GM23248 (cell line): ENCODE measurements at regions not wholly inside any gene's neighbourhood (a gene's known extent, or its start where the extent isn't known, plus 50 kb on each side); places are given as distances from the start of the nearest gene placed in this dataset.

ENCODE experiments used
- DNase-seq: peaks from one replicate; pipeline ENCODE4 v3.0.0-alpha.2; 2015
- H2AFZ ChIP-seq: fragments of 200-600 bp; sonication (generic); 2 replicates; pipeline ENCODE4 v1.6.1; 2016; ENCODE audit warnings: antibody characterized with exemption
- H3F3A ChIP-seq: fragments of 200-600 bp; sonication (generic); 2 replicates; pipeline ENCODE4 v1.6.1; 2016; ENCODE audit warnings: mild to moderate bottlenecking, antibody characterized with exemption, mixed run types; ENCODE audit not compliant: insufficient read depth
- H3K27ac ChIP-seq: fragments of 200-600 bp; sonication (generic); 2 replicates; pipeline ENCODE4 v1.5.1; 2016; ENCODE audit warnings: mild to moderate bottlenecking
- H3K27me3 ChIP-seq: fragments of 200-600 bp; sonication (generic); replicated peaks from 2 replicates; pipeline ENCODE4 v1.6.1; 2016; ENCODE audit warnings: mild to moderate bottlenecking; ENCODE audit not compliant: insufficient read depth
- H3K36me3 ChIP-seq: fragments of 200-600 bp; sonication (generic); 2 replicates; pipeline ENCODE4 v1.6.1; 2016; ENCODE audit warnings: low read depth, mild to moderate bottlenecking
- H3K4me1 ChIP-seq: fragments of 200-600 bp; sonication (generic); 2 replicates; pipeline ENCODE4 v1.6.1; 2016; ENCODE audit warnings: mild to moderate bottlenecking; ENCODE audit not compliant: insufficient read depth
- H3K4me2 ChIP-seq: fragments of 200-600 bp; sonication (generic); one replicate; pipeline ENCODE4 v1.6.1; 2016; ENCODE audit warnings: mild to moderate bottlenecking; ENCODE audit not compliant: unreplicated experiment
- H3K4me3 ChIP-seq: fragments of 200-600 bp; sonication (generic); 2 replicates; pipeline ENCODE4 v1.5.1; 2016; ENCODE audit warnings: mild to moderate bottlenecking
- H3K79me2 ChIP-seq: fragments of 200-600 bp; sonication (generic); 2 replicates; pipeline ENCODE4 v1.6.1; 2016; ENCODE audit warnings: mild to moderate bottlenecking; ENCODE audit not compliant: insufficient read depth
- H3K9ac ChIP-seq: fragments of 200-600 bp; sonication (generic); 2 replicates; pipeline ENCODE4 v1.6.1; 2016; ENCODE audit warnings: mild to moderate bottlenecking
- H3K9me2 ChIP-seq: fragments of 200-600 bp; sonication (generic); 2 replicates; pipeline ENCODE4 v1.6.1; 2016; ENCODE audit warnings: mixed run types, mild to moderate bottlenecking, moderate library complexity; ENCODE audit not compliant: insufficient read depth
- H3K9me3 ChIP-seq: fragments of 200-600 bp; sonication (generic); one replicate; pipeline ENCODE4 v1.6.1; 2017; ENCODE audit warnings: low read depth
- H4K20me1 ChIP-seq: fragments of 200-600 bp; sonication (generic); 2 replicates; pipeline ENCODE4 v1.6.0; 2016; ENCODE audit not compliant: insufficient read depth
- EZH2 ChIP-seq: fragments of 200-600 bp; sonication (generic); IDR thresholded peaks from 2 replicates; pipeline ENCODE4 v1.6.1; 2018; ENCODE audit warnings: antibody characterized with exemption, mild to moderate bottlenecking; ENCODE audit not compliant: insufficient read depth, poor library complexity, severe bottlenecking
- EZH2phosphoT487 ChIP-seq: fragments of 200-600 bp; sonication (generic); IDR thresholded peaks from 2 replicates; pipeline ENCODE4 v1.6.1; 2018; ENCODE audit warnings: antibody characterized with exemption, moderate library complexity, mild to moderate bottlenecking, low read depth; ENCODE audit not compliant: insufficient read depth
- WGBS, 2 experiments: methylation state at CpG; one replicate each; pipeline ENCODE4 v1.1.6; 2015 to 2017; ENCODE audit warnings: low lambda C conversion rate in 2 of 2, low coverage in 1 of 2; ENCODE audit errors: missing lambda C conversion rate in 2 of 2; 5-methylcytosine and 5-hydroxymethylcytosine counted together
- in situ Hi-C: fragments of 300-500 bp; cut with MboI; formaldehyde crosslinking; loops from 2 replicates; pipeline ENCODE4 v1.15.0; 2020

DNA sequence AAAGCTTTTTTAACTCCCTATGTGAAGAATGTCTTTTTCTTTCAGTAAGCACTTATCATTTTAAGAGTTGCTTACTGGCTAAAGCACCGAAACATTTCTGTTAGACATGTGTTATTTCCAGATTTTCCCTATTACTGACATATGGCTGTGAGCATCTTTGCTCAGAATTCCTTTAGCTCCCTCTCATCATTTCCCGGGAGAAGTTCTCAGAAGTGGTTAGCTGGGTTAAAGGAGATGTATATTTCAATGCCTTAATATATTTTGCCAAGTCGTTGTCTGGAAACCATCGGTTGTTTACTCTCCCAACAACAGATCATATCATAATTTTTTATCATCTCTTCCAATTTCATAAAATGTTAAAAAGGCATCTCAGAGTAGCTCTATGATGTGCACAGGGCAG lies 396.5 kb downstream of the OCA2 start:
- no peak overlapping the region for H3K4me3 ChIP-seq
- TF ChIP-seq EZH2 = no peak
- TF ChIP-seq EZH2phosphoT487 = no peak
- H3K9ac ChIP-seq = no peak overlapping the region
- H3K4me1 ChIP-seq = no peaks in the 10 kb centered on the region
- no peaks in the 10 kb centered on the region for H3K9me2 ChIP-seq
- in situ Hi-C loops = no loop called here
- H3F3A ChIP-seq = no peaks in the 10 kb centered on the region
- H4K20me1 ChIP-seq = no peaks in the 10 kb centered on the region
- H3K27me3 ChIP-seq = no peaks in the 10 kb centered on the region
- no peak overlapping the region for H3K27ac ChIP-seq
- no peak overlapping the region for H2AFZ ChIP-seq
- H3K36me3 ChIP-seq = no peaks in the 10 kb centered on the region
- H3K79me2 ChIP-seq = no peaks in the 10 kb centered on the region
- 4% methylated on average over 4 of the region's 4 CpGs for WGBS, 2 experiments
- H3K9me3 ChIP-seq = no peaks in the 10 kb centered on the region
- no peak for DNase-seq
- no peak overlapping the region for H3K4me2 ChIP-seq

DNA sequence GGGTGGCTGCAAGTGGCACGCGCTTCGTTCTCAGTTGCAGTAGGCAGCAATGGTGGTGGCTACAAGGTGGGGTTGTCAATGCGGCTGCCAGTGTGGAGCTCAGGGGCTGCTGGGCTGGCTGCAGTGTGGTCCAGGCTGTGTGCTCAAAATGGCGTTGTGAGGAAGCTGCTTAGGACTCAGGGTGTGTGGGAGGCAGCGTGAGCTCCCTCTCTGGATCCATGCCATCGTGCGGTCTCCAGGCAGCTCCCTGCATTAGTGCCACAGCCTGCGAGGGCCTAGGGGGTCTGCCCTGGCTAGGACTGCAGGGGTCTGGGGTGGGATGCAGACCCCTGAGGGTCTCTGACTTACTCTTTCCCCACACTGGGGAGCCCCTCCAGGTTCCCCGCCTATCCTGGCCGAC lies 397.2 kb downstream of the OCA2 start:
- TF ChIP-seq EZH2 = no peak
- no peak for TF ChIP-seq EZH2phosphoT487
- Histone ChIP-seq H3K27me3 (no peaks in the 10 kb centered on the region), H3K4me3 (no peak overlapping the region), H2AFZ (no peak overlapping the region), H3K9me2 (no peaks in the 10 kb centered on the region), H3K9me3 (no peaks in the 10 kb centered on the region), H3K79me2 (no peaks in the 10 kb centered on the region), H3K4me2 (no peak overlapping the region), H4K20me1 (no peaks in the 10 kb centered on the region), H3K4me1 (no peaks in the 10 kb centered on the region), H3F3A (no peaks in the 10 kb centered on the region), H3K27ac (no peak overlapping the region), H3K9ac (no peak overlapping the region), H3K36me3 (no peaks in the 10 kb centered on the region)
- in situ Hi-C loops = no loop called here
- no peak for DNase-seq
- WGBS, 2 experiments = 24 to 26% methylated on average over 11 of the region's 11 CpGs

GRCh38 chr15:27701014-27701413 lies 398.1 kb downstream of the OCA2 start:
- Histone ChIP-seq H3K27ac (no peak overlapping the region), H3K79me2 (no peaks in the 10 kb centered on the region), H2AFZ (no peak overlapping the region), H3K4me3 (no peak overlapping the region), H3K9me2 (no peaks in the 10 kb centered on the region), H3K4me2 (no peak overlapping the region), H3K27me3 (no peaks in the 10 kb centered on the region), H4K20me1 (no peaks in the 10 kb centered on the region), H3K9me3 (no peaks in the 10 kb centered on the region), H3F3A (no peaks in the 10 kb centered on the region), H3K4me1 (no peaks in the 10 kb centered on the region), H3K36me3 (no peaks in the 10 kb centered on the region), H3K9ac (no peak overlapping the region)
- in situ Hi-C loops = no loop called here
- no peak for TF ChIP-seq EZH2phosphoT487
- DNase-seq = no peak
- 39 to 42% methylated on average over 3 of the region's 3 CpGs for WGBS, 2 experiments

- WGBS, 2 experiments = 57 to 59% methylated on average over 4 of the region's 4 CpGs
- no peaks in the 10 kb centered on the region for H3F3A ChIP-seq
- H3K9me2 ChIP-seq = no peaks in the 10 kb centered on the region
- H3K4me3 ChIP-seq = no peak overlapping the region
- no peak for TF ChIP-seq EZH2phosphoT487
- TF ChIP-seq EZH2 = no peak
- no peaks in the 10 kb centered on the region for H3K9me3 ChIP-seq
- H3K4me2 ChIP-seq = no peak overlapping the region
- no peak overlapping the region for H2AFZ ChIP-seq
- no peaks in the 10 kb centered on the region for H3K79me2 ChIP-seq
- no peaks in the 10 kb centered on the region for H3K27me3 ChIP-seq
- no peaks in the 10 kb centered on the region for H3K36me3 ChIP-seq
- H3K4me1 ChIP-seq = no peaks in the 10 kb centered on the region
- no peak overlapping the region for H3K9ac ChIP-seq
- in situ Hi-C loops = no loop called here
- no peak for DNase-seq
- no peaks in the 10 kb centered on the region for H4K20me1 ChIP-seq
- H3K27ac ChIP-seq = no peak overlapping the region
These were observed 399.4 kb downstream of the OCA2 start for GRCh38 chr15:27699699-27700098.

DNA sequence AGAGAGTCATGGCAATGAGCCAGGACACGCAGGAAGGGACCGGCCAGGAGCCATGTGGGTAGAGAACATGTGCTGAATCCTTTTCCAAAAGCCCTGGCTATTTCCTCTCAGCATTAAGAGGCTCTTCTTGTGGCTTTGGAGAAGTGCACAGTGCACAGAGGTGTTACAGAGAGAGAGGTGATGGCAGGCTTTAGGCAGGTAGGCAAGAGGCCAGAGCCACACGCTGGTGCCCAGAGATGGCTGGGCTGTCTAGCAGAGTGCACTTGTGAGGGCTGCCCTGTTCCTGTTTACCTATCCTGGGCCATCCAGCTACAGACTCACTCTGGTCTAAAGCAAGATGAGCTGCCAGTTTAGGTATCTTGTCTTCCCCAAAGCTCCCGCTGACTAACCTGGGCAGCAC lies 402.6 kb downstream of the OCA2 start:
- H3K9me2 ChIP-seq = no peaks in the 10 kb centered on the region
- no peak overlapping the region for H3K4me2 ChIP-seq
- H3K79me2 ChIP-seq = no peaks in the 10 kb centered on the region
- 25 to 32% methylated on average over 4 of the region's 4 CpGs for WGBS, 2 experiments
- H2AFZ ChIP-seq = no peak overlapping the region
- H3K27ac ChIP-seq = no peak overlapping the region
- DNase-seq = no peak
- TF ChIP-seq EZH2 (no peak), EZH2phosphoT487 (no peak)
- no peaks in the 10 kb centered on the region for H3K27me3 ChIP-seq
- in situ Hi-C loops = no loop called here
- H3K9me3 ChIP-seq = no peaks in the 10 kb centered on the region
- no peak overlapping the region for H3K4me3 ChIP-seq
- H3F3A ChIP-seq = no peaks in the 10 kb centered on the region
- H3K4me1 ChIP-seq = no peaks in the 10 kb centered on the region
- no peaks in the 10 kb centered on the region for H3K36me3 ChIP-seq
- no peak overlapping the region for H3K9ac ChIP-seq
- no peaks in the 10 kb centered on the region for H4K20me1 ChIP-seq
